ENCODE measurements at regions not wholly inside any gene's neighbourhood (a gene's known extent, or its start where the extent isn't known, plus 50 kb on each side); places are given as distances from the start of the nearest gene placed in this dataset.

- no peak overlapping the region for H3K4me3 ChIP-seq (replicated peaks in 1 of 3; ENCODE audit: insufficient read depth in 1 of 3, low read depth in 1 of 3, low read length in 3 of 3)
- H2AFZ ChIP-seq (ENCODE audit: low read depth, low read length): peak overlapping the region; percentile 23
- no peaks in the 10 kb centered on the region for H3K27me3 ChIP-seq (ENCODE audit: control insufficient read depth in 2 of 2, insufficient read depth in 2 of 2, low read length in 2 of 2)
- no peak overlapping the region for H3K9ac ChIP-seq (replicated peaks; ENCODE audit: extremely low read depth, insufficient read depth, low read length)
- CTCF ChIA-PET: interaction anchor here (1.4 to 3.1 kb wide), 2 partner anchors 10 to 64 kb away, joined by 4 to 17 read pairs; no protein-coding TSS in a partner anchor
- no peaks in the 10 kb centered on the region for H3K36me3 ChIP-seq (ENCODE audit: control insufficient read depth in 2 of 2, extremely low read depth in 1 of 2, insufficient read depth in 2 of 2, low read length in 2 of 2)
- H4K20me1 ChIP-seq (replicated peaks; ENCODE audit: control insufficient read depth, extremely low read depth, insufficient read depth, low read length): no peaks in the 10 kb centered on the region
- POLR2A ChIA-PET: no interaction called here
- DNase-seq (ENCODE audit: low read depth, low spot score): peak; percentile 35
- TF ChIP-seq MYC (IDR thresholded peaks at IDR 0.05; ENCODE audit: low read depth, low read length) (no peak), MAX (IDR thresholded peaks at IDR 0.05; ENCODE audit: insufficient read depth, insufficient read length) (no peak), EZH2 (IDR thresholded peaks at IDR 0.05; ENCODE audit: borderline replicate concordance, low read depth, low read length, severe bottlenecking) (no peak), JUN (IDR thresholded peaks at IDR 0.05; ENCODE audit: borderline replicate concordance, insufficient read depth, insufficient read length, low read depth) (no peak), GATA2 (IDR thresholded peaks at IDR 0.05; ENCODE audit: insufficient read depth, insufficient read length, low read depth, low read length) (no peak), POLR2A (IDR thresholded peaks at IDR 0.05; ENCODE audit: low read depth, low read length) (no peak), CTCF (IDR thresholded peaks at IDR 0.05; ENCODE audit: extremely low read depth in 1 of 2, insufficient read depth in 1 of 2, low read depth in 1 of 2, low read length in 2 of 2) (no peak), FOS (IDR thresholded peaks at IDR 0.05; ENCODE audit: borderline replicate concordance, insufficient read depth, low read length) (no peak), POLR2AphosphoS5 (IDR thresholded peaks at IDR 0.05; ENCODE audit: insufficient read depth, low read depth, low read length) (no peak)
- H3K4me1 ChIP-seq (ENCODE audit: control insufficient read depth, extremely low read depth, insufficient read depth, low read length): peaks cover 36% of the 10 kb centered on the region
- no peaks in the 10 kb centered on the region for H3K9me1 ChIP-seq (replicated peaks; ENCODE audit: control insufficient read depth, extremely low read depth, insufficient read depth, low read length)
- intact Hi-C loops (cut with micrococcal nuclease) (loop anchor here (5.0 to 10.0 kb wide), 3 partner anchors 172 to 1604 kb away; no protein-coding TSS in a partner anchor), dilution Hi-C loops (cut with MboI; ENCODE audit: extremely low pct_ligation_motif_present, low sequenced_read_pairs) (no loop called here)
- no peak for FAIRE-seq
- H3K79me2 ChIP-seq (ENCODE audit: control insufficient read depth, insufficient read depth, low read length): no peaks in the 10 kb centered on the region
- no peaks in the 10 kb centered on the region for H3K9me3 ChIP-seq (replicated peaks; ENCODE audit: control insufficient read depth, insufficient read depth, low read length)
- peak overlapping the region; percentile 99 for H3K27ac ChIP-seq (ENCODE audit: insufficient read depth, low read depth, low read length)
- peak overlapping the region; percentile 28 for H3K4me2 ChIP-seq (ENCODE audit: insufficient read depth, low read length)
- BruUV-seq (replicated peaks): no TSS peak
Observed at GRCh38 chr5:125486634-125487033, 740.2 kb upstream of the ZNF608 start.

All from endothelial cell of umbilical vein (primary cell).